Heart left ventricle (tissue), 13 donors: ENCODE measurements at regions not wholly inside any gene's neighbourhood (a gene's known extent, or its start where the extent isn't known, plus 50 kb on each side); places are given as distances from the start of the nearest gene placed in this dataset.

Experiments
- POLR2A ChIP-seq, 2 donors: fragments of 450-650 bp; IDR thresholded peaks; one replicate each; pipeline ENCODE4 v1.6.1; 2017; ENCODE audit warnings: antibody characterized with exemption in 2 of 2, mild to moderate bottlenecking in 2 of 2, moderate library complexity in 2 of 2
- TF ChIP-seq, protein P1 (sequence below), 12 donors: fragments of 200-600 bp; sonication (generic) in 4 of 12; IDR thresholded peaks; one replicate each; pipeline versions ENCODE4 v1.5.0 to v1.8.0; 2018 to 2022; ENCODE audit warnings: antibody characterized with exemption in 12 of 12, mild to moderate bottlenecking in 5 of 12
- donor health status: ischemic (EF 13 %, LVEDD 7.1; RV severe dilation, severe dysfunction).
- donor health status: DM: no; HTN: yes; CAD: no.
- donor health status: DM: no; HTN: no; CAD: no.
- donor health status: ischemic (EF 25% LVEDD 6.9; RV normal size, moderate dysfunction).
- donor health status: ischemic (EF 25% LVEDD 5.7; RV mildly dilated, moderate dysfunction).
- donor health status: ischemic (EF 35%, LVEDD 5.7; RV mildly dilated, moderate dysfunction).
- donor health status: nonischemic (EF 11% LVEDD 7.7; RV severe dilation, severe dysfunction).
- donor health status: DM: yes; HTN: yes; CAD: no.
- donor health status: PGD.
- donor health status: ischemic (EF 29% LVEDD 5.4; RV normal size, mild dysfunction).
- donor health status: nonischemic (EF 23%, LVEDD 6.1; RV moderate dilation, normal function).

DNA sequence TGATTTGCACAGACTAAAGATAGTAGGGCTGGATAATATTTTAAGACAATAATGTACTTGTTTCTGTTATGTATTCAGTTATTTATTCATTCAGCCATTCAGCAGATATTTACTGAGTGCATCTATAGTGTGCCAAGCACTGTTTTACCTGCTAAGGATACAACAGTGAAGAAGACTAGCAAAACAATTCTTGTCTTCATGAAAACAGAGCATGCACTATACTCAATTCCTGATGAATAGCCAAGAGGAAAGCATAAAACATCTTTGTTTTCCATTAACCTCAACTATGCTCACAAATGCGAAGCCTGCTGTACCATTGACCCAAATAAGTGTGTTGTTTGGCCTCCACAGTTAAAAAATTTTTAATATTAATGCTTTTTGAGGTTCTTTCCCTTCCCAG, 436.7 kb downstream of the BCKDHB start:
- no peak for TF ChIP-seq POLR2A (IDR thresholded peaks at IDR 0.05)
- TF ChIP-seq, protein P1, sequence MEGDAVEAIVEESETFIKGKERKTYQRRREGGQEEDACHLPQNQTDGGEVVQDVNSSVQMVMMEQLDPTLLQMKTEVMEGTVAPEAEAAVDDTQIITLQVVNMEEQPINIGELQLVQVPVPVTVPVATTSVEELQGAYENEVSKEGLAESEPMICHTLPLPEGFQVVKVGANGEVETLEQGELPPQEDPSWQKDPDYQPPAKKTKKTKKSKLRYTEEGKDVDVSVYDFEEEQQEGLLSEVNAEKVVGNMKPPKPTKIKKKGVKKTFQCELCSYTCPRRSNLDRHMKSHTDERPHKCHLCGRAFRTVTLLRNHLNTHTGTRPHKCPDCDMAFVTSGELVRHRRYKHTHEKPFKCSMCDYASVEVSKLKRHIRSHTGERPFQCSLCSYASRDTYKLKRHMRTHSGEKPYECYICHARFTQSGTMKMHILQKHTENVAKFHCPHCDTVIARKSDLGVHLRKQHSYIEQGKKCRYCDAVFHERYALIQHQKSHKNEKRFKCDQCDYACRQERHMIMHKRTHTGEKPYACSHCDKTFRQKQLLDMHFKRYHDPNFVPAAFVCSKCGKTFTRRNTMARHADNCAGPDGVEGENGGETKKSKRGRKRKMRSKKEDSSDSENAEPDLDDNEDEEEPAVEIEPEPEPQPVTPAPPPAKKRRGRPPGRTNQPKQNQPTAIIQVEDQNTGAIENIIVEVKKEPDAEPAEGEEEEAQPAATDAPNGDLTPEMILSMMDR (IDR thresholded peaks at IDR 0.05), result no peak
